ENCODE measurements at regions not wholly inside any gene's neighbourhood (a gene's known extent, or its start where the extent isn't known, plus 50 kb on each side); places are given as distances from the start of the nearest gene placed in this dataset.

DNA sequence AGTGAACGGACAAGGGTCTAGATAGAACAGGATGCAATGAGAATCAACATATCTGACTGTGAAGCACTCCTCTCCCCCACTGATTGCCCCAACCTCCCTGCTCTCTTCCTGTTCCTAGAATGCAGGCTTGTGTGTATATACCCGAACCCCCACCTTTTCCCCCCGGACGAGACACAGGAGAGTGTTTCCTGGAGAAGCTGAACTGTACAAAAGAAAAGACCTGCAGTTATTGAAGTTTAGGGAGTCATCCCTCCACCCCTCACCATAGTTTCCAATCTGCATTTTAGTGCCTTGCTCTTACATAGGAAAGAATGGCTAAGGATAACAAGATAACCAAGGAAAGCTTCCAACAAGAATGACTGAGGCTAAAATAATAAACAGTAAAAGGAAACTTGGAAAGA, 55.5 kb upstream of the PDE10A start:
- DNase-seq (ENCODE audit: low read depth in 1 of 2, low spot score in 1 of 2), result no peak
- Histone ChIP-seq H3K27me3 (ENCODE audit: insufficient read depth, poor library complexity, severe bottlenecking) (no peaks in the 10 kb centered on the region), H3K27ac (replicated peaks) (no peak overlapping the region), H3K4me3 (replicated peaks; ENCODE audit: insufficient read depth, low read length) (no peak overlapping the region)
- TF ChIP-seq, protein P1, sequence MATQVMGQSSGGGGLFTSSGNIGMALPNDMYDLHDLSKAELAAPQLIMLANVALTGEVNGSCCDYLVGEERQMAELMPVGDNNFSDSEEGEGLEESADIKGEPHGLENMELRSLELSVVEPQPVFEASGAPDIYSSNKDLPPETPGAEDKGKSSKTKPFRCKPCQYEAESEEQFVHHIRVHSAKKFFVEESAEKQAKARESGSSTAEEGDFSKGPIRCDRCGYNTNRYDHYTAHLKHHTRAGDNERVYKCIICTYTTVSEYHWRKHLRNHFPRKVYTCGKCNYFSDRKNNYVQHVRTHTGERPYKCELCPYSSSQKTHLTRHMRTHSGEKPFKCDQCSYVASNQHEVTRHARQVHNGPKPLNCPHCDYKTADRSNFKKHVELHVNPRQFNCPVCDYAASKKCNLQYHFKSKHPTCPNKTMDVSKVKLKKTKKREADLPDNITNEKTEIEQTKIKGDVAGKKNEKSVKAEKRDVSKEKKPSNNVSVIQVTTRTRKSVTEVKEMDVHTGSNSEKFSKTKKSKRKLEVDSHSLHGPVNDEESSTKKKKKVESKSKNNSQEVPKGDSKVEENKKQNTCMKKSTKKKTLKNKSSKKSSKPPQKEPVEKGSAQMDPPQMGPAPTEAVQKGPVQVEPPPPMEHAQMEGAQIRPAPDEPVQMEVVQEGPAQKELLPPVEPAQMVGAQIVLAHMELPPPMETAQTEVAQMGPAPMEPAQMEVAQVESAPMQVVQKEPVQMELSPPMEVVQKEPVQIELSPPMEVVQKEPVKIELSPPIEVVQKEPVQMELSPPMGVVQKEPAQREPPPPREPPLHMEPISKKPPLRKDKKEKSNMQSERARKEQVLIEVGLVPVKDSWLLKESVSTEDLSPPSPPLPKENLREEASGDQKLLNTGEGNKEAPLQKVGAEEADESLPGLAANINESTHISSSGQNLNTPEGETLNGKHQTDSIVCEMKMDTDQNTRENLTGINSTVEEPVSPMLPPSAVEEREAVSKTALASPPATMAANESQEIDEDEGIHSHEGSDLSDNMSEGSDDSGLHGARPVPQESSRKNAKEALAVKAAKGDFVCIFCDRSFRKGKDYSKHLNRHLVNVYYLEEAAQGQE (IDR thresholded peaks at IDR 0.05; ENCODE audit: insufficient replicate concordance, low read depth), result no peak
- TF ChIP-seq SPI1 (IDR thresholded peaks at IDR 0.05; ENCODE audit: borderline replicate concordance, low read depth) (no peak), POLR2AphosphoS5 (IDR thresholded peaks at IDR 0.05; ENCODE audit: low read depth) (no peak), GABPA (IDR thresholded peaks at IDR 0.05; ENCODE audit: low read depth) (no peak)
- TF ChIP-seq, protein P2, sequence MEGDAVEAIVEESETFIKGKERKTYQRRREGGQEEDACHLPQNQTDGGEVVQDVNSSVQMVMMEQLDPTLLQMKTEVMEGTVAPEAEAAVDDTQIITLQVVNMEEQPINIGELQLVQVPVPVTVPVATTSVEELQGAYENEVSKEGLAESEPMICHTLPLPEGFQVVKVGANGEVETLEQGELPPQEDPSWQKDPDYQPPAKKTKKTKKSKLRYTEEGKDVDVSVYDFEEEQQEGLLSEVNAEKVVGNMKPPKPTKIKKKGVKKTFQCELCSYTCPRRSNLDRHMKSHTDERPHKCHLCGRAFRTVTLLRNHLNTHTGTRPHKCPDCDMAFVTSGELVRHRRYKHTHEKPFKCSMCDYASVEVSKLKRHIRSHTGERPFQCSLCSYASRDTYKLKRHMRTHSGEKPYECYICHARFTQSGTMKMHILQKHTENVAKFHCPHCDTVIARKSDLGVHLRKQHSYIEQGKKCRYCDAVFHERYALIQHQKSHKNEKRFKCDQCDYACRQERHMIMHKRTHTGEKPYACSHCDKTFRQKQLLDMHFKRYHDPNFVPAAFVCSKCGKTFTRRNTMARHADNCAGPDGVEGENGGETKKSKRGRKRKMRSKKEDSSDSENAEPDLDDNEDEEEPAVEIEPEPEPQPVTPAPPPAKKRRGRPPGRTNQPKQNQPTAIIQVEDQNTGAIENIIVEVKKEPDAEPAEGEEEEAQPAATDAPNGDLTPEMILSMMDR (IDR thresholded peaks at IDR 0.05; ENCODE audit: insufficient read depth, low read length), result no peak

DNA sequence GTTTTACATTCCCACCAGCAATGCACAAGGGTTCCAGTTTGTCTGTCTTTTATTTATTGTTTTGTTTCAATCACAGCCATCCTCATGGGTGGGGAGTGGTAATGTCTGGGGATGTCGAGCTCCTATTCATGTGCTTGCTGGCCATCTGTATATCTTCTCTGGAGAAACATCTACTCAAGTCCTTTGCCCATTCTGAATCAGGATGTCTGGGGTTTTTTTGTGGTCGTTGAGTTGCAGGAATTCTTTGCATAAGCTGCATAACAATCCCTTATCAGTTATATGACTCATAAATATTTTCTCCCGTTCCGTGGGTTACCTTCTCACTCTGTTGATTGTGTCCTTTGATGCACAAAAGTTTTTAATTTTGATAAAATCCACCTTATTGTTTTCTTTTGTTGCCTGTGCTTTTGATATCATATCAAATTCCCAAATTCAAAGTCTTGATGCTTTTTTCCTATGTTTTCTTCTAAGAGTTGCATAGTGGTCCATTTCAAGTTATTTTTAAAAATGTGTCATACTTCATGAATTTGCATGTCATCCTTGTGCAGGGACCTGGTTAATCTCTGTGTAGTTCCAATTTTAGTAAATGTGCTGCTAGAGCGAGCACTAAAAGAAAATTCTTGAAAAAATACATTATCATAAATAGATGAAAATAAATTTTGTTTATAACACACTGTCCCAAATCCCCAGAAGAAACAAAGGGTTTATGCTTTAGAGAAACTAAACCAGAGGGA, 54.9 kb upstream of the PDE10A start:
- TF ChIP-seq, protein P2 (IDR thresholded peaks at IDR 0.05; ENCODE audit: insufficient read depth, low read length), result no peak
- TF ChIP-seq SPI1 (IDR thresholded peaks at IDR 0.05; ENCODE audit: borderline replicate concordance, low read depth) (no peak), POLR2AphosphoS5 (IDR thresholded peaks at IDR 0.05; ENCODE audit: low read depth) (no peak), GABPA (IDR thresholded peaks at IDR 0.05; ENCODE audit: low read depth) (no peak)
- TF ChIP-seq, protein P1 (IDR thresholded peaks at IDR 0.05; ENCODE audit: insufficient replicate concordance, low read depth), result no peak
- Histone ChIP-seq H3K4me3 (replicated peaks; ENCODE audit: insufficient read depth, low read length) (no peak overlapping the region), H3K27ac (replicated peaks) (no peak overlapping the region), H3K27me3 (ENCODE audit: insufficient read depth, poor library complexity, severe bottlenecking) (no peaks in the 10 kb centered on the region)
- DNase-seq (ENCODE audit: low read depth in 1 of 2, low spot score in 1 of 2), result no peak

DNA sequence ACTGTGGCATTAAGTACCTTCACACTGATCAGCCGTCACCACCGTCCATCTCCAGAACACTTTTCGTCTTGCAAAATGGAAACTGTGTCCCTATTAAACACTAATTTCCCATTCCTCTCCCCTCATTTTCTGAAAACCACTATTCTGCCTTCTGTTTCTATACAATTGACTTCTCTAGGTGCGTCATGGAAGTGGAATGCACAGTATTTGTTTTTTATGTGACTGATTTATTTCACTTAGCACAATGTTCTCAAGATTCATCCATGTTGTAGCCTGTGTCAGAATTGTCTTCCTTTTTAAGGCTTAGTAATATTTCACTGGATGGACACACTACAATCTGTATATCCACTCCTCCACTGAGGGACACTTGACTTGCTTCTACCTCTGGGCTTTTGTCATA, 53.8 kb upstream of the PDE10A start:
- DNase-seq (ENCODE audit: low read depth in 1 of 2, low spot score in 1 of 2), result no peak
- Histone ChIP-seq H3K27ac (replicated peaks) (no peak overlapping the region), H3K27me3 (ENCODE audit: insufficient read depth, poor library complexity, severe bottlenecking) (no peaks in the 10 kb centered on the region), H3K4me3 (replicated peaks; ENCODE audit: insufficient read depth, low read length) (no peak overlapping the region)
- no peak for TF ChIP-seq POLR2AphosphoS5 (IDR thresholded peaks at IDR 0.05; ENCODE audit: low read depth)
- TF ChIP-seq SPI1 (IDR thresholded peaks at IDR 0.05; ENCODE audit: borderline replicate concordance, low read depth), result no peak
- TF ChIP-seq, protein P1 (IDR thresholded peaks at IDR 0.05; ENCODE audit: insufficient replicate concordance, low read depth), result no peak
- TF ChIP-seq, protein P2 (IDR thresholded peaks at IDR 0.05; ENCODE audit: insufficient read depth, low read length), result no peak
- no peak for TF ChIP-seq GABPA (IDR thresholded peaks at IDR 0.05; ENCODE audit: low read depth)

Measured in HL-60 (cell line).